Adrenal gland (tissue), 9 donors: ENCODE measurements at regions not wholly inside any gene's neighbourhood (a gene's known extent, or its start where the extent isn't known, plus 50 kb on each side); places are given as distances from the start of the nearest gene placed in this dataset.

ENCODE experiments used
- DNase-seq, 7 donors: peaks; one replicate each; pipeline ENCODE4 v3.0.0-alpha.2; 2019 to 2020
- H3K27ac ChIP-seq, 5 donors: fragments of 200-600 bp; sonication (generic) in 4 of 5; 1 replicate in 3 of 5; 2 replicates in 2 of 5; pipeline versions ENCODE4 v1.5.1 to v1.8.0; 2016 to 2020; ENCODE audit warnings: mild to moderate bottlenecking in 1 of 5
- H3K27me3 ChIP-seq: fragments of 200-600 bp; 2 replicates; pipeline ENCODE4 v1.8.0; 2021
- H3K36me3 ChIP-seq, 2 donors: fragments of 200-600 bp; replicated peaks in 1 of 2; 1 replicate in 1 of 2; 2 replicates in 1 of 2; pipeline versions ENCODE4 v1.5.1 to v1.8.0; 2018 to 2022
- H3K4me1 ChIP-seq, 2 donors: fragments of 200-600 bp; replicated peaks in 1 of 2; 1 replicate in 1 of 2; 2 replicates in 1 of 2; pipeline versions ENCODE4 v1.5.1 to v1.8.0; 2018 to 2021
- H3K4me3 ChIP-seq, 4 donors: fragments of 200-600 bp; sonication (generic) in 3 of 4; one replicate each; pipeline ENCODE4 v1.5.1; 2016 to 2018
- H3K9me3 ChIP-seq, 3 donors: fragments of 200-600 bp; sonication (generic) in 1 of 3; replicated peaks in 1 of 3; 1 replicate in 2 of 3; 2 replicates in 1 of 3; pipeline versions ENCODE4 v1.5.1 to v1.8.0; 2016 to 2021
- CTCF ChIP-seq, 6 experiments: fragments of 450-650 bp in 4 of 6; fragments of 200-600 bp in 2 of 6; sonication (generic) in 1 of 6; IDR thresholded peaks; 1 replicate in 5 of 6; 2 replicates in 1 of 6; pipeline versions ENCODE4 v1.5.1 to v1.8.0; 2016 to 2021; ENCODE audit warnings: antibody characterized with exemption in 6 of 6, mild to moderate bottlenecking in 2 of 6, moderate library complexity in 1 of 6
- POLR2A ChIP-seq, 2 donors: fragments of 450-650 bp; IDR thresholded peaks; one replicate each; pipeline ENCODE4 v1.6.1; 2017; ENCODE audit warnings: antibody characterized with exemption in 2 of 2, mild to moderate bottlenecking in 2 of 2, moderate library complexity in 1 of 2
- WGBS, 4 donors: extraction: QIAGEN DNeasy Blood & Tissue Kit in 2 of 4; methylation state at CpG; one replicate each; pipeline versions ENCODE4 v1.1.5 to v1.1.7; 2013 to 2017; 5-methylcytosine and 5-hydroxymethylcytosine counted together
- intact Hi-C, 2 donors: fragments of 100-400 bp; cut with DNase I; formaldehyde crosslinking; loops; one replicate each; pipeline versions ENCODE4 v1.14.1 to v1.15.0; 2022 to 2023
- donor health status: healthy with polysubstance abuse.
- donor health status: Bipolar disorder and iron deficiency.
- donor health status: DM: yes; HTN: yes; CAD: no.
- donor health status: DM: no; HTN: no; CAD: no.
- donor health status: DM: no; HTN: no; CAD: no.

GRCh38 chr3:184488577-184488976 is 73.0 kb upstream of the EPHB3 start:
- WGBS, 4 donors = 74 to 86% (median 79%) methylated on average over 6 of the region's 6 CpGs
- TF ChIP-seq POLR2A (IDR thresholded peaks at IDR 0.05) (no peak), CTCF (IDR thresholded peaks at IDR 0.05) (no peak)
- Histone ChIP-seq H3K36me3 (no peaks in the 10 kb centered on the region), H3K27me3 (peaks cover 33% of the 10 kb centered on the region), H3K27ac (no peak overlapping the region), H3K4me1 (peaks cover 0 to 5% of the 10 kb centered on the region in 2 donors), H3K9me3 (no peaks in the 10 kb centered on the region), H3K4me3 (no peak overlapping the region)
- intact Hi-C loops = no loop called here
- no peak for DNase-seq

DNA sequence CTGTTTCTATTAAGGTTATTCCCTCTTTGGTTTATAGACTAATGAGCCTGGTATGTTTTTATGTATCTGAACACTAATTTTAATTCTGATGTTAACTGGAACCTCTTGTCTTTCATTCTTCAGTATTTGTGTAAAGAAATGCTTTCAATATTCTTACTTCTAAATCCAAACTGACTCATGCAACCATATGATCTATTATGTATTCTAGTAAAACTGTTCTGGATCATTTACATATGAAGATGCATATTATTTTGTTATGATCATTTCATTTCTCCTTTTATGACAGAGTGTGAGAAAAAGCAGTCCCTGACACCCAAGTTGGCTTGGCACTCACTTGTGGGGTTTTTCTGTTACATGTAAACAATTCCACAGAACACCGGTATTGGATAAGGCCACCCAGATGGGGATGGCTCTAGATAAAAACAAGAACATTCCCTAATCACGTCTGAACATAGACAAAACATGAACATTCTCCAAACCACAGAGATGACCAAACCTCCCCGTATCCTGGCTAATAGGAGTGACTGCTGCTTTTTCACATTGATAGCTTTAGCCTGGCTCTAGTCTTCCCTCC is 72.2 kb upstream of the EPHB3 start:
- DNase-seq = no peak
- intact Hi-C loops = no loop called here
- H3K27ac ChIP-seq = no peak overlapping the region
- no peaks in the 10 kb centered on the region for H3K9me3 ChIP-seq
- no peak overlapping the region for H3K4me3 ChIP-seq
- peaks cover 37% of the 10 kb centered on the region for H3K27me3 ChIP-seq
- peaks cover 0 to 5% of the 10 kb centered on the region in 2 donors for H3K4me1 ChIP-seq
- 52 to 60% (median 57%) methylated on average over 3 of the region's 3 CpGs for WGBS, 4 donors
- H3K36me3 ChIP-seq = no peaks in the 10 kb centered on the region
- no peak for TF ChIP-seq CTCF (IDR thresholded peaks at IDR 0.05)
- TF ChIP-seq POLR2A (IDR thresholded peaks at IDR 0.05) = no peak

DNA sequence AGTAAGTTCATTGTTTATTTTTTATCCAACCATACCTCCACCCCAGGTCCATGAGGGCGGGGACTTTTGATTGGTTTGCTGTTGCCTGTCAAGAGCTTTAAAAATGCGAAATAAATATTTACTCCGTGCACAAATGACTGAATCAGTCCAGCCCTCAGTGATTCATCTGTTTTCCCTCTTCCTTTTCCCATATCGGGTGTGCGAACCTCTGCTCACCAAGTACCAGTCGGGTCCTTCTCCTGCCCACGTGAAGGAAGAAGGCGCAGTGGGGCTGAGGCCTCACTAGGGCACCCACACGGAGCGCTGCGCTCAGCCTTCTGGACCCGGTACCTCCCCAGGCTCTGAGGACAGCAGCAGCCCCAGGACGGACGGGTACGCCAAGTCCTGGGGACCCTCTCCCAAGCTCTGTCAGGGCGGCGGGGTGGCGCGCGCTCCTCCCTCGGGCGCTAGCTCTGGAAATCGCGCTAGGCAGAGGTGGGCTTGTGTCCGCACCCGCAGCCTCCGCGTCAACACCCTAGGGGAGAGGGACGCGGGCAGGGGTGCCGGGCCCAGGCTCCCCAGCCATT is 70.5 kb upstream of the EPHB3 start:
- TF ChIP-seq POLR2A (IDR thresholded peaks at IDR 0.05) = no peak
- TF ChIP-seq CTCF (IDR thresholded peaks at IDR 0.05) = no peak
- intact Hi-C loops = no loop called here
- WGBS, 4 donors = 25 to 45% (median 28%) methylated on average over 8 to 31 of the region's 31 CpGs
- peaks cover 0 to 5% of the 10 kb centered on the region in 2 donors for H3K4me1 ChIP-seq
- no peaks in the 10 kb centered on the region for H3K36me3 ChIP-seq
- peaks cover 45% of the 10 kb centered on the region for H3K27me3 ChIP-seq
- DNase-seq = no peak
- H3K9me3 ChIP-seq = no peaks in the 10 kb centered on the region
- no peak overlapping the region for H3K4me3 ChIP-seq
- H3K27ac ChIP-seq = no peak overlapping the region

DNA sequence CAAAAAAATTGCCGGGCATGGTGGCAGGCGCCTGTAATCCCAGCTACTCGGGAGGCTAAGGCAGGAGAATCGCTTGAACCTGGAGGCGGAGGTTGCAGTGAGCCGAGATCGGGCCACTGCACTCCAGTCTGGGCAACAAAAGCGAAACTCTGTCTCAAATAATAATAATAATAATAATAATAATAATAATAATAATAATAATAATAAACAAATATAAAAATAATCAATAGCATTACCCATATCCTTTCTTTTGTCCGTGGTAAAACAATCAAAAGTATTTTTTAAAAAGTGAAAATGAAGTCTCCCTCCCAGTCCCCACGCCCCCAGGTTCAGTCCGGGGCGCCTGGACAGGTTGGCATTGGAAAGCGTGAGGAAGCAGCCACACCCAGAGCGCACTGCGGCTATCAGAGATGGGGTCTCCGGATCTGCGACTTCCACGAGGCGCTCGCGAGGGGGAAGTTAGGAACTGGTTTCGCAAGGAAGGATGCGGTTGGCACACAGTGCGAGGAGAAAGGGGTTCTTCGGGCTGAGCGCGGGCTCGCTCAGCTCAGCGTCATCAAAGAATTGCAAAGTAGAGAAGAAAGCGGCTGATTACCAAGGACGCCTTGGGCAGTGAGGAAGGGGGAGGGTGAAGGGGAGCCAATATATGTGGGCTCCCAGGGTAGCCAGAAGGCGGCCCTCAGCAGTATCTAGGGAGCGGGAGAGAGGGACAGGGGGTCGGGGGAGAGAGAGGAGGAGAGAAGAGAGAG is 69.5 kb upstream of the EPHB3 start:
- no peak for TF ChIP-seq CTCF (IDR thresholded peaks at IDR 0.05)
- TF ChIP-seq POLR2A (IDR thresholded peaks at IDR 0.05) = no peak
- Histone ChIP-seq H3K27ac (peak overlapping the region in 1 of 5 donors; percentile 40), H3K36me3 (no peaks in the 10 kb centered on the region), H3K4me3 (peak overlapping the region in 1 of 4 donors; percentile 10), H3K4me1 (peaks cover 0 to 5% of the 10 kb centered on the region in 2 donors), H3K27me3 (peaks cover 45% of the 10 kb centered on the region), H3K9me3 (no peaks in the 10 kb centered on the region)
- peak in 6 of 7 donors; percentile 19 to 62 (median 46) for DNase-seq
- intact Hi-C loops = no loop called here
- 15 to 21% (median 21%) methylated on average over 34 of the region's 34 CpGs for WGBS, 4 donors
